Right lobe of liver (tissue), 4 donors: ENCODE measurements at regions not wholly inside any gene's neighbourhood (a gene's known extent, or its start where the extent isn't known, plus 50 kb on each side); places are given as distances from the start of the nearest gene placed in this dataset.

Source experiments
- POLR2A ChIP-seq: fragments of 450-650 bp; IDR thresholded peaks from one replicate; pipeline ENCODE4 v1.6.1; 2017; ENCODE audit warnings: antibody characterized with exemption, mild to moderate bottlenecking
- TF ChIP-seq, protein P1 (sequence below), 4 donors: fragments of 200-600 bp in 3 of 4; fragments of 450-650 bp in 1 of 4; IDR thresholded peaks; one replicate each; pipeline versions ENCODE4 v1.5.1 to v1.8.0; 2016 to 2022; ENCODE audit warnings: antibody characterized with exemption in 4 of 4, mild to moderate bottlenecking in 2 of 4
- donor health status: DM: no; HTN: no; CAD: no.
- donor health status: DM: no; HTN: no; CAD: no.
- donor health status: DM: no; HTN: yes; CAD: no.

DNA sequence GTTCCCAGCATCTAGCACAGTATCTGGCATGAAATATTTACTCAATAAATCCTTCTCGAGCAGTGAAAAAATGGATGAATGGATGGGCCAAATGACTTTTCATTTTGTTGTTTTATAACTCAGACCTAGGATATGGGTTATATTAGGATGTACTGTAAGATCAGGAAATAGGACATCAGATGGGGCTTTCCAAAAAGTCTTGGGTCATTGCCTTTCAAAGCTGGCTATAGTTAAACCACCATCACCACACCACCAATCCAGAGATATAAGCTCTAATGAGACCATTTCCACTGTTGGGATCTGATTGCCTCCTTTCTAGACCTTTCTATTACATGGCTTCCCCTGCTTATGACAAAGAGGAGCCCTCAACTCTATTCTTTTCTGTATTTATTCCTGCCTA, 525.0 kb upstream of the TCF4 start:
- TF ChIP-seq, protein P1, sequence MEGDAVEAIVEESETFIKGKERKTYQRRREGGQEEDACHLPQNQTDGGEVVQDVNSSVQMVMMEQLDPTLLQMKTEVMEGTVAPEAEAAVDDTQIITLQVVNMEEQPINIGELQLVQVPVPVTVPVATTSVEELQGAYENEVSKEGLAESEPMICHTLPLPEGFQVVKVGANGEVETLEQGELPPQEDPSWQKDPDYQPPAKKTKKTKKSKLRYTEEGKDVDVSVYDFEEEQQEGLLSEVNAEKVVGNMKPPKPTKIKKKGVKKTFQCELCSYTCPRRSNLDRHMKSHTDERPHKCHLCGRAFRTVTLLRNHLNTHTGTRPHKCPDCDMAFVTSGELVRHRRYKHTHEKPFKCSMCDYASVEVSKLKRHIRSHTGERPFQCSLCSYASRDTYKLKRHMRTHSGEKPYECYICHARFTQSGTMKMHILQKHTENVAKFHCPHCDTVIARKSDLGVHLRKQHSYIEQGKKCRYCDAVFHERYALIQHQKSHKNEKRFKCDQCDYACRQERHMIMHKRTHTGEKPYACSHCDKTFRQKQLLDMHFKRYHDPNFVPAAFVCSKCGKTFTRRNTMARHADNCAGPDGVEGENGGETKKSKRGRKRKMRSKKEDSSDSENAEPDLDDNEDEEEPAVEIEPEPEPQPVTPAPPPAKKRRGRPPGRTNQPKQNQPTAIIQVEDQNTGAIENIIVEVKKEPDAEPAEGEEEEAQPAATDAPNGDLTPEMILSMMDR (IDR thresholded peaks at IDR 0.05): no peak
- TF ChIP-seq POLR2A: no peak
